ENCODE measurements at regions not wholly inside any gene's neighbourhood (a gene's known extent, or its start where the extent isn't known, plus 50 kb on each side); places are given as distances from the start of the nearest gene placed in this dataset.

DNA sequence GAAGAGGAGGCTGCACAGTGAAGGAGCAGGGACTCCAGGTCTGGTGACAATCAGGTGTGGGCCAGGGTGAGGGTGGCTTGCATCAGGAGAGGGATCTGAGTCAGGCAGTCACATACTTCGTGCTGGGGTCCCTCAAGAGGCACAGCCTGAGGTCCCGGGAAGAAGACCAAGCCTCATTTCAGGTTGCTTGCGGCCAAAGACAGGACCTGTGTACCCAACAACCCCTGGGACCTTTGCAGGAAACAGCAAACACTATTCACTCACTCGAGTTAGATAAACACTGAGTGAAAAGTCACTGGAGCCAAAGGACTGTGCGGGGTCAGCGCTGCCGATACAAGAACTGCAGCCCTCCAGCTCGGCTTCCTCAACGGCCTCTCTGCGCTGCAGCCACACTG is 104.4 kb downstream of the SINHCAF start:
- TF ChIP-seq, protein P1, sequence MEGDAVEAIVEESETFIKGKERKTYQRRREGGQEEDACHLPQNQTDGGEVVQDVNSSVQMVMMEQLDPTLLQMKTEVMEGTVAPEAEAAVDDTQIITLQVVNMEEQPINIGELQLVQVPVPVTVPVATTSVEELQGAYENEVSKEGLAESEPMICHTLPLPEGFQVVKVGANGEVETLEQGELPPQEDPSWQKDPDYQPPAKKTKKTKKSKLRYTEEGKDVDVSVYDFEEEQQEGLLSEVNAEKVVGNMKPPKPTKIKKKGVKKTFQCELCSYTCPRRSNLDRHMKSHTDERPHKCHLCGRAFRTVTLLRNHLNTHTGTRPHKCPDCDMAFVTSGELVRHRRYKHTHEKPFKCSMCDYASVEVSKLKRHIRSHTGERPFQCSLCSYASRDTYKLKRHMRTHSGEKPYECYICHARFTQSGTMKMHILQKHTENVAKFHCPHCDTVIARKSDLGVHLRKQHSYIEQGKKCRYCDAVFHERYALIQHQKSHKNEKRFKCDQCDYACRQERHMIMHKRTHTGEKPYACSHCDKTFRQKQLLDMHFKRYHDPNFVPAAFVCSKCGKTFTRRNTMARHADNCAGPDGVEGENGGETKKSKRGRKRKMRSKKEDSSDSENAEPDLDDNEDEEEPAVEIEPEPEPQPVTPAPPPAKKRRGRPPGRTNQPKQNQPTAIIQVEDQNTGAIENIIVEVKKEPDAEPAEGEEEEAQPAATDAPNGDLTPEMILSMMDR (IDR thresholded peaks at IDR 0.05): no peak
- TF ChIP-seq POLR2A (IDR thresholded peaks at IDR 0.05): no peak
